Left lung (tissue), 4 donors: ENCODE measurements at regions not wholly inside any gene's neighbourhood (a gene's known extent, or its start where the extent isn't known, plus 50 kb on each side); places are given as distances from the start of the nearest gene placed in this dataset.

Source experiments
- ATAC-seq: fragments of 200-7000 bp; cut with Tn5 transposase; one replicate; pipeline ENCODE4 v1.9.1; 2020; ENCODE audit warnings: moderate library complexity
- DNase-seq, 4 donors: peaks; one replicate each; pipeline ENCODE4 v3.0.0-alpha.2; 2013 to 2020
- H3K27ac ChIP-seq, 2 donors: fragments of 200-600 bp; sonication (generic) in 1 of 2; one replicate each; pipeline versions ENCODE4 v1.5.0 to v1.8.0; 2020 to 2021
- H3K27me3 ChIP-seq, 2 donors: fragments of 200-600 bp; sonication (generic) in 1 of 2; one replicate each; pipeline versions ENCODE4 v1.5.0 to v1.8.0; 2020 to 2021
- H3K36me3 ChIP-seq, 2 donors: fragments of 200-600 bp; sonication (generic) in 1 of 2; one replicate each; pipeline versions ENCODE4 v1.5.0 to v1.8.0; 2020 to 2021
- H3K4me1 ChIP-seq, 2 donors: fragments of 200-600 bp; one replicate each; pipeline ENCODE4 v1.8.0; 2021
- H3K4me3 ChIP-seq, 2 donors: fragments of 200-600 bp; sonication (generic) in 1 of 2; one replicate each; pipeline versions ENCODE4 v1.5.0 to v1.8.0; 2020 to 2021; ENCODE audit warnings: mild to moderate bottlenecking in 1 of 2
- H3K9me3 ChIP-seq, 2 donors: fragments of 200-600 bp; sonication (generic) in 1 of 2; one replicate each; pipeline versions ENCODE4 v1.5.0 to v1.8.0; 2020 to 2021
- intact Hi-C, 2 donors: fragments of 100-400 bp; cut with DNase I; formaldehyde crosslinking; loops; one replicate each; pipeline versions ENCODE4 v1.11.2 to v1.14.2; 2022
- TF ChIP-seq, protein P1 (sequence below), 2 donors: fragments of 200-600 bp; sonication (generic) in 1 of 2; IDR thresholded peaks; one replicate each; pipeline versions ENCODE4 v1.5.0 to v1.8.0; 2021; ENCODE audit warnings: antibody characterized with exemption in 2 of 2
- donor health status: DM: no; HTN: yes; CAD: no.
- donor health status: DM: no; HTN: no; CAD: no.

- ATAC-seq: no peak
- Histone ChIP-seq H3K9me3 (no peaks in the 10 kb centered on the region), H3K4me1 (no peaks in the 10 kb centered on the region), H3K27me3 (no peaks in the 10 kb centered on the region), H3K27ac (no peak overlapping the region), H3K4me3 (no peak overlapping the region), H3K36me3 (no peaks in the 10 kb centered on the region)
- intact Hi-C loops: no loop called here
- TF ChIP-seq, protein P1, sequence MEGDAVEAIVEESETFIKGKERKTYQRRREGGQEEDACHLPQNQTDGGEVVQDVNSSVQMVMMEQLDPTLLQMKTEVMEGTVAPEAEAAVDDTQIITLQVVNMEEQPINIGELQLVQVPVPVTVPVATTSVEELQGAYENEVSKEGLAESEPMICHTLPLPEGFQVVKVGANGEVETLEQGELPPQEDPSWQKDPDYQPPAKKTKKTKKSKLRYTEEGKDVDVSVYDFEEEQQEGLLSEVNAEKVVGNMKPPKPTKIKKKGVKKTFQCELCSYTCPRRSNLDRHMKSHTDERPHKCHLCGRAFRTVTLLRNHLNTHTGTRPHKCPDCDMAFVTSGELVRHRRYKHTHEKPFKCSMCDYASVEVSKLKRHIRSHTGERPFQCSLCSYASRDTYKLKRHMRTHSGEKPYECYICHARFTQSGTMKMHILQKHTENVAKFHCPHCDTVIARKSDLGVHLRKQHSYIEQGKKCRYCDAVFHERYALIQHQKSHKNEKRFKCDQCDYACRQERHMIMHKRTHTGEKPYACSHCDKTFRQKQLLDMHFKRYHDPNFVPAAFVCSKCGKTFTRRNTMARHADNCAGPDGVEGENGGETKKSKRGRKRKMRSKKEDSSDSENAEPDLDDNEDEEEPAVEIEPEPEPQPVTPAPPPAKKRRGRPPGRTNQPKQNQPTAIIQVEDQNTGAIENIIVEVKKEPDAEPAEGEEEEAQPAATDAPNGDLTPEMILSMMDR (IDR thresholded peaks at IDR 0.05): no peak
- DNase-seq: no peak
Observed at GRCh38 chr4:71287305-71287704, 51.5 kb upstream of the SLC4A4 start.

GRCh38 chr4:71288875-71289274 is 49.9 kb upstream of the SLC4A4 start:
- Histone ChIP-seq H3K27ac (no peak overlapping the region), H3K27me3 (no peaks in the 10 kb centered on the region), H3K36me3 (no peaks in the 10 kb centered on the region), H3K4me3 (no peak overlapping the region), H3K4me1 (no peaks in the 10 kb centered on the region), H3K9me3 (no peaks in the 10 kb centered on the region)
- peak; percentile 54 for ATAC-seq
- TF ChIP-seq, protein P1 (IDR thresholded peaks at IDR 0.05): no peak
- intact Hi-C loops: no loop called here
- no peak for DNase-seq
